ENCODE measurements at regions not wholly inside any gene's neighbourhood (a gene's known extent, or its start where the extent isn't known, plus 50 kb on each side); places are given as distances from the start of the nearest gene placed in this dataset.

DNA sequence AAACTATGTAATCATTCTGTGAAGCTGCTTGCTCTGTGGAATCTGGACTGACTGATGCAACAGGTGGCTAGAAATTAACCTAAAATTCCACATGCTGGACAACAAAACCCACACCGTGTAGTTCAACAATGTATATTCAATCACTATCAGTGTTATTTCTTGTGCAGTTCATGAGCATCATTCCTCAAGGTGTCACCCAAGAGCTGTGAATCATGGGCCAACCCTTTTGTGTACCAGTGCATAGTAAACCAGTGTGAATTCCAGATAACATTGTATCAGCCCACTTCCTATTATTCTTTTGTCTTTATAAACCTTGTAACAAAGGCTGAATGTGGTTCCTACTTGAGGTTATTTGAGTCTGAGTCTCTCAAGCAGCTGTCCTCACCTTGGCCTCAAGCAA is 905.2 kb upstream of the ZNF722 start:
- TF ChIP-seq CTCF (IDR thresholded peaks at IDR 0.05) (no peak), POLR2A (IDR thresholded peaks at IDR 0.05) (no peak)
